VCaP (cell line): ENCODE measurements at regions not wholly inside any gene's neighbourhood (a gene's known extent, or its start where the extent isn't known, plus 50 kb on each side); places are given as distances from the start of the nearest gene placed in this dataset.

Experiments used
- H3K27ac ChIP-seq: fragments of 450-650 bp; 2 replicates; pipeline ENCODE4 v1.5.1; 2017
- CTCF ChIP-seq: fragments of 450-650 bp; conservative IDR thresholded peaks from 2 replicates; pipeline ENCODE4 v1.5.1; 2017; ENCODE audit warnings: mild to moderate bottlenecking, moderate library complexity

DNA sequence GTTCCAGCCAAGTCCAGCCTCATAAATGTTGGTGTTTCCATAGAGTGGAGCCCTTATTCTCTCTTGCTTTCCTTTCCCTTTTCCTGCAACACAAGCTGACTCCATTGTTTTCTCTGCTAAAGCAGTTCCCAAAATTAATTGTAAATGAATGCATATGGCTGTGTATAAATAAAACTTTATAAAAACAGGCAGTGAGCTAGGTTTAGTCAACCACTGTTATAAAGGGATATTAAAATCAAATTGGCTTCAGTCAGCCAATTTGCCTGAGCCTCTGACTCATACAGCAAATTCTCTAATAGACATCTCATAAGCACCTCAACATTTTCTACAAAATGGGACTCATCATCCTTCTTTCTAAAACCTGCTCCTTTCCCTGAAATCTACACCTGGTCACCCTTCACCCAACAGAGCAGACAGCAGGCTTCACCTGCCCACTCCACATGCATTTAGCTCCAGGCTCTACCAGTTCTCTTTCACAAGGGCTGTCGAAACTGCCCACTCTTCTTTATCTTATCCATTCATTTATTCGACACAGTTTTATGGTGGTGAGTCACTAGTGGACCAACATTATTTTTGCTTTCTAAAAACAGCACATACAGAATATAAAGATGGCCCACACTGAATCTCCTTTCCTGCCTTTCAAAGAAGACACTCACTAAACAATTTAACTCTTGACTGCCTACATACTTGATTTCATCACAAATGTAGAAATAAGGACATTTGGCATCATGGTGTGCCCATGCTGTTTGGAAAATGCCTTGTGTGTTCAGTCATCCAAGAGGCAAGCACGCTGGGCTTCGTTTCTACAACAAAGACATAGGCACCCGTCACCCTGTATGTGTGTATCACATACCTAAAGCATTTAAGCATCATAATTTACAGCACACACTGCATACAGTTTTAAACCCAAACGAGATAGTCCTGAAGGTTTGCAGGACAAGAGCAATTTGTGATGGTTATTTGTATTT, 74.6 kb upstream of the C7orf33 start:
- no peak overlapping the region for H3K27ac ChIP-seq
- TF ChIP-seq CTCF: no peak

- peak overlapping the region; percentile 23 for H3K27ac ChIP-seq
These were observed 71.2 kb upstream of the C7orf33 start for GRCh38 chr7:148519386-148519785.

DNA sequence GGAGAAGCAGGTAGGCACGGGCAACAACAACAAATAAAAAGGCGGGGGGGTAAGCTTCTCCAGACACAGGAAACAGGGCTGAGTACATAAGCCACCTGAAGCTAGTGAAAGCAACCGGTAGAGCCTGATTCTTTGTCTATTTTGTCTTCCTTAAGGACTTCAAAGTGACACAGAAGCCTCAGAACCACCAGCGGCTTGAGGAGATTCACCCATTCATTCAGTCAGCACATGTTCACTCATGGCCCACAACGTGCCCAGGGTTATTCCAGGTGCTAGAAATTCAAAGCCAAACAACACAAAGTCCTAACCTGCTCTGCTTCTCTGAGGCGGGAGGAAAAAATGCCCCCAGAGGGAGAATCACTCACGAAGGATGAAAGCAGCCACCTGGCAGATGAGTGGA, 69.3 kb upstream of the C7orf33 start:
- H3K27ac ChIP-seq: peak overlapping the region; percentile 71
- no peak for TF ChIP-seq CTCF

DNA sequence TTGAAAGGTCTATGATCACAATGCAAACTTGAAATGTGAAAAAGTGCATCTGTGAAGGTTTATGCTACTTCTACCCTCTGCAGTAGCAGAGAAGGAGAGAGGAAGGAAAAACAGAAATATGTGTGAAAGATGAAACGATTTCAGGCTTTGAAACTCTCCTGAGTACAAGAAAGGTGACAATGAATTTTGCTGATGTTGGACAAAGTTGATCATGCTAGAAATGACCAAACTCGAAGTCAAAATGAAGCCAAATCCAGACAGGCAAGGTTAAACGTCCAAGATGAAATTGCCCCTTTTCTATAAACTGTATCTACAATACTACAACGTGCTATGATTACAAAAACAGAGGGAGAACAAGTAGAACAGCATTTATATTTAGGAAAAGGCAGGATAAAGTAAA, 67.0 kb upstream of the C7orf33 start:
- no peak overlapping the region for H3K27ac ChIP-seq
- no peak for TF ChIP-seq CTCF

- no peak overlapping the region for H3K27ac ChIP-seq
- TF ChIP-seq CTCF: no peak
These were observed 65.9 kb upstream of the C7orf33 start for GRCh38 chr7:148524479-148525224.

DNA sequence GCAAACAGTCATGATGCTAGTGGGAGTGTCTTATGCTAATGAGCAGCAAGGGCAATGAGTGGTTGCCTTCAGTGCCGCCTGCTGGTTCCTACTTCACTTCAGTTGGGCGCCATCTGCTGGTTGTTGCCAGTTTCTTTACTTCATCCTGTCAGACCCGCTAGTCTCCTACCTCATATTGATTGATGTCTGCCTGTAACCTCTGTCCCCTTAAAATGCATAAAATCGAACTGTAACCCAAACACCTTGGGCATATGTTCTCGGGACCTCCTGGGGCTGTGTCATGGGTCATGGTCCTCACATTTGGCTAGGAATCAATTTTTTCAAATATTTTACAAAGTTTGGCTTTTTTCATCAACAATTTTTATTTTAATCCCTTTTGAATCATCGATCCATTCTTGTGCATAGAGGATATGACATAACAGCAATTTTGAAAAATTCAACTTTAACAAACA, 62.8 kb upstream of the C7orf33 start:
- H3K27ac ChIP-seq: no peak overlapping the region
- TF ChIP-seq CTCF: peak; percentile 90

DNA sequence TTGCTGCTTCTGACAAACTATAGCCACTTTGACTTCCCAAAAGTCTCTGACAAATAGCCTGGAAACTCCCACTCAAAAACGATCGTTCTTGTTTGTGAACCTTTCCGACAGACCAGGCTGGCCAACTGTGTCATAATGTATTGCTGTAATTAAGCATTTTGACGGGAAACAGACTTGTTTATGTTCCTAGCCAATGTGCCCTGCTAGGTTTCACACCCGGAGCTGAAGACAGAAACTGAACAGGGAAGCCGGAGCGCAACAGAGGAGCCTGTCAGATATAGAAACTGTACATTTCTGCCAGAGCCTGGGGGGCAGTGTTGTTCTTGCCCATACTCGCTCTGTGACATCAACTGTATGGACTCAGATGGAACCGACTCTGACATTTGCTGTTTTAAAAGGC, 55.3 kb upstream of the C7orf33 start:
- no peak overlapping the region for H3K27ac ChIP-seq
- TF ChIP-seq CTCF: no peak

- TF ChIP-seq CTCF: no peak
These were observed 53.1 kb upstream of the C7orf33 start for GRCh38 chr7:148537435-148537834.

More at GRCh38 chr7:148537435-148537834, 53.1 kb upstream of the C7orf33 start:
- H3K27ac ChIP-seq: no peak overlapping the region
